Gastroesophageal sphincter (tissue), 3 donors: ENCODE measurements at regions not wholly inside any gene's neighbourhood (a gene's known extent, or its start where the extent isn't known, plus 50 kb on each side); places are given as distances from the start of the nearest gene placed in this dataset.

ENCODE experiments used
- CTCF ChIP-seq, 4 experiments: fragments of 200-600 bp in 2 of 4; fragments of 450-650 bp in 2 of 4; sonication (generic) in 1 of 4; IDR thresholded peaks; one replicate each; pipeline ENCODE4 v1.5.1; 2017 to 2019; ENCODE audit warnings: antibody characterized with exemption in 4 of 4, mild to moderate bottlenecking in 2 of 4, moderate library complexity in 2 of 4
- EP300 ChIP-seq: sonication (generic); formaldehyde crosslinking; IDR thresholded peaks from one replicate; pipeline ENCODE4 v1.6.1; 2017; ENCODE audit warnings: antibody characterized with exemption, mild to moderate bottlenecking
- POLR2A ChIP-seq, 2 donors: fragments of 450-650 bp; IDR thresholded peaks; one replicate each; pipeline ENCODE4 v1.6.1; 2017; ENCODE audit warnings: antibody characterized with exemption in 2 of 2, mild to moderate bottlenecking in 2 of 2, moderate library complexity in 1 of 2
- POLR2AphosphoS5 ChIP-seq: sonication (generic); formaldehyde crosslinking; IDR thresholded peaks from one replicate; pipeline ENCODE4 v1.6.1; 2017; ENCODE audit warnings: antibody characterized with exemption

DNA sequence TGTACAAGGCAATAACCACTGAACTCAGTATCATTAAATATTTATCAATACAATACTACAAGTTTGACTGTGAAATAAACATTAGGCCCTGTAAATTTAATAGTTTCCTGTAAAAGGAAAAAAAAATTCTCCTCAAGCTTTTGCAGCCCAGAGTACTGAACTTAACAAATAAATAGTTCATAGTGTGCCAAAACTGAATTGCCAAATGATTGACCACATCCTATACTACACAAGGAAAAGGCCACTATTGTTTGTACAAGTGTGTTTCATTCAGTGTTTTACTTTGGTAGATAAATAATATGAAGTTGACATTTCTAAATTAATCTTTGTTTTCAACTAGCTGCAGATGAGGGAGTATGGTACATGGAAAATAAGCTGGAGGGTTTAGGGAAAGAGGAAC, 379.6 kb downstream of the FLRT2 start:
- no peak for TF ChIP-seq CTCF (IDR thresholded peaks at IDR 0.05)
- TF ChIP-seq POLR2A (IDR thresholded peaks at IDR 0.05): no peak
- no peak for TF ChIP-seq POLR2AphosphoS5
- no peak for TF ChIP-seq EP300
